ENCODE measurements at regions not wholly inside any gene's neighbourhood (a gene's known extent, or its start where the extent isn't known, plus 50 kb on each side); places are given as distances from the start of the nearest gene placed in this dataset.

DNA sequence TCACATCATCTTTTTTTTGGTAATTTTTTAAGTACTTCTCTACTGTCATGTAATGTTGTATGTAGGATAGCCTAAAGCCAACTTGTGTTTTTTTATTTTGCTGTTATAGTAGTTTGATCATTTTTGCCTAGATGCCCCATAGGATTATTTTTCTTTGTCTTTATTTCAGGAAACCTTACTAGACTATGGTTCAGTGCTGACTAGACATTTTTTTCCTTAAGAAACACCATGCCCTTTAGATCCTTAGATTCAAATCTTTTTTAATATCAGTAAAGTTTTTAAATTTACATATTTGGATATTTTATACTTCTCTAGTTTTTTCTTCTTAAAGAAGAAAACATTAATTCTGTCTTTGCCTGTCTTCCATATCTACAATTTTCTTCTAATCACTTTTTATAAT is 221.3 kb downstream of the IDS start:
- H3K4me3 ChIP-seq (ENCODE audit: low read depth, low read length): no peak overlapping the region
- in situ Hi-C loops (cut with HindIII; ENCODE audit: low sequenced_read_pairs): no loop called here
- TF ChIP-seq, protein P1, sequence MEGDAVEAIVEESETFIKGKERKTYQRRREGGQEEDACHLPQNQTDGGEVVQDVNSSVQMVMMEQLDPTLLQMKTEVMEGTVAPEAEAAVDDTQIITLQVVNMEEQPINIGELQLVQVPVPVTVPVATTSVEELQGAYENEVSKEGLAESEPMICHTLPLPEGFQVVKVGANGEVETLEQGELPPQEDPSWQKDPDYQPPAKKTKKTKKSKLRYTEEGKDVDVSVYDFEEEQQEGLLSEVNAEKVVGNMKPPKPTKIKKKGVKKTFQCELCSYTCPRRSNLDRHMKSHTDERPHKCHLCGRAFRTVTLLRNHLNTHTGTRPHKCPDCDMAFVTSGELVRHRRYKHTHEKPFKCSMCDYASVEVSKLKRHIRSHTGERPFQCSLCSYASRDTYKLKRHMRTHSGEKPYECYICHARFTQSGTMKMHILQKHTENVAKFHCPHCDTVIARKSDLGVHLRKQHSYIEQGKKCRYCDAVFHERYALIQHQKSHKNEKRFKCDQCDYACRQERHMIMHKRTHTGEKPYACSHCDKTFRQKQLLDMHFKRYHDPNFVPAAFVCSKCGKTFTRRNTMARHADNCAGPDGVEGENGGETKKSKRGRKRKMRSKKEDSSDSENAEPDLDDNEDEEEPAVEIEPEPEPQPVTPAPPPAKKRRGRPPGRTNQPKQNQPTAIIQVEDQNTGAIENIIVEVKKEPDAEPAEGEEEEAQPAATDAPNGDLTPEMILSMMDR (IDR thresholded peaks at IDR 0.05; ENCODE audit: low read depth, low read length, missing control alignments): no peak
- no peak for DNase-seq (ENCODE audit: low read depth)

DNA sequence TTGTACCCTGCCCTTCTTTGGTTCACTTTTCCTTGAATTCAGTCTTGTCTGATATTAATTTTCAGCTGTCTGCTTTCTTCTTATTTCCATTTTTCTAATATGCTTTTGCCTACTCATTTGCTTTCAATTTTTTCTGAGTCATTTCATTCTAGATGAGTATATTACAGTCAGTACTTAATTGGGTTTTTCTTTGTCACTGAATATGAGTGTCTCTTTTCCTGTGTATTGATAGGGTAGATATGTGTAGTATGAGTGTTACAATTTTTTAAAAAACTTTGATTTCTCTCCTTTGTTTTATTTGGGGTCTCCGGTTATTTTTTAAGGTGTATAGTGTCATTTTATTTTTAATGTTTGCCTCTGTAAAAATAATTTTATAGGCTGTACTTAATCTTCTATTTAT is 222.2 kb downstream of the IDS start:
- TF ChIP-seq, protein P1 (IDR thresholded peaks at IDR 0.05; ENCODE audit: low read depth, low read length, missing control alignments): no peak
- in situ Hi-C loops (cut with HindIII; ENCODE audit: low sequenced_read_pairs): no loop called here
- DNase-seq (ENCODE audit: low read depth): no peak
- no peak overlapping the region for H3K4me3 ChIP-seq (ENCODE audit: low read depth, low read length)

GRCh38 chrX:149280011-149280410 is 225.1 kb downstream of the IDS start:
- H3K4me3 ChIP-seq (ENCODE audit: low read depth, low read length): no peak overlapping the region
- in situ Hi-C loops (cut with HindIII; ENCODE audit: low sequenced_read_pairs): no loop called here
- no peak for DNase-seq (ENCODE audit: low read depth)
- TF ChIP-seq, protein P1 (IDR thresholded peaks at IDR 0.05; ENCODE audit: low read depth, low read length, missing control alignments): no peak

DNA sequence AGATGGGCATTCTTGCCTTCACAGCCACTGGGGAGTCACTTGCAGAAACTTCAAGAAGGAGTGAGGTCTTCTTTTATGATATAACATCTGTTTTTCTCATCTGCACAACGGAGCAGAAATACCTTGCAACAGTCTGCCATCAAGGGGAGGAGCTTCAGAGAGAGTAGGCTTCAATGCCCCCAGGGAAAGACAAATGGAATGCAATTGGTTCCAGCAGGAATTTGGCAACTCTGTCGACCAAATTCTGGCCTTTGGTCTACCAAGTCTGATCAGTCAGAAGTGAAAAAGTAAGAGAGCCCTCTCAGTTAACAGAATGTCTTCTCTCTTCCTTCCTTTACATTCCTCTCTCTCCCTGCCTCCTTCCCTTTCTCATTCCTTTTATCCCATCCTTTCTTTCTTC is 229.3 kb downstream of the IDS start:
- in situ Hi-C loops (cut with HindIII; ENCODE audit: low sequenced_read_pairs): no loop called here
- no peak overlapping the region for H3K4me3 ChIP-seq (ENCODE audit: low read depth, low read length)
- TF ChIP-seq, protein P1 (IDR thresholded peaks at IDR 0.05; ENCODE audit: low read depth, low read length, missing control alignments): no peak
- DNase-seq (ENCODE audit: low read depth): no peak

DNA sequence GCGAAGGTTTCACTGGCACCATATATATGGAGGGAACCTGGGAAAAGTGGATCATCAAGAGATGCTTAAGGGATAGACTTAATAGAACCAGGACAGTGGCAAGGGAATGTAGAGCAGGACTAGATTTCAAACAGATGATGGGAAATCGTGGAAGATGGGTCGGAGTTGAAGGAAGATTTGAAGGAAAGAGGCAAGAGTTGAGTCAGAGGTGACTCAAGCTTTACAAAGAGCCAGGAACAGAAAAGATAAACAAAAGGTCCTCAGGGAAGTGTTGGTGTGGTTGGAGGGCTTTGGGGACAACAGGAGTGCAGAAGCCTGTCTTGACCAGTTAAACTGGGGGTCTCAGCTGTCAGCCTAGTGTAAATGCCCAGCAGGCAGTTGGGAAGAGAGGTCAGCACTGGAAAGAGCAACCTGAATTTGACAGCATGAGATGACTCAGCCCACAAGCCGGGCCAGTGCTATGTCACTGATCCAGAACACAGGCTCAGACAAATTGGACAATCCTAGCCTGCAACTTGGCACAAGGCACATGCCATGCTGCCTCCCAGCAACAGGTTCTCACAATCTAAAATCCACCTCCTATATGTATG is 230.5 kb downstream of the IDS start:
- H3K4me3 ChIP-seq (ENCODE audit: low read depth, low read length): no peak overlapping the region
- no peak for DNase-seq (ENCODE audit: low read depth)
- in situ Hi-C loops (cut with HindIII; ENCODE audit: low sequenced_read_pairs): no loop called here
- TF ChIP-seq, protein P1 (IDR thresholded peaks at IDR 0.05; ENCODE audit: low read depth, low read length, missing control alignments): no peak

GRCh38 chrX:149272690-149273463 is 232.2 kb downstream of the IDS start:
- TF ChIP-seq, protein P1 (IDR thresholded peaks at IDR 0.05; ENCODE audit: low read depth, low read length, missing control alignments): no peak
- no peak overlapping the region for H3K4me3 ChIP-seq (ENCODE audit: low read depth, low read length)

More at GRCh38 chrX:149272690-149273463, 232.2 kb downstream of the IDS start:
- no peak for DNase-seq (ENCODE audit: low read depth)
- in situ Hi-C loops (cut with HindIII; ENCODE audit: low sequenced_read_pairs): no loop called here
